ENCODE measurements at regions not wholly inside any gene's neighbourhood (a gene's known extent, or its start where the extent isn't known, plus 50 kb on each side); places are given as distances from the start of the nearest gene placed in this dataset.

GRCh38 chr20:60407011-60407771 lies 449.0 kb downstream of the CDH26 start:
- WGBS, 2 experiments (ENCODE audit: extremely low coverage in 1 of 2, insufficient coverage in 1 of 2, insufficient read length in 1 of 2, insufficient replicate concordance in 2 of 2, low coverage in 1 of 2, low lambda C conversion rate in 2 of 2, missing lambda C conversion rate in 1 of 2) = 84% methylated on average over 10 of the region's 10 CpGs; no CpG with 5 or more reads in 1 of the 2 experiments
- Histone ChIP-seq H4K8ac (ENCODE audit: extremely low read depth, insufficient read depth, low read length) (no peak overlapping the region), H3K9me3 (ENCODE audit: insufficient read depth in 2 of 2, low read depth in 1 of 2, low read length in 1 of 2) (peaks cover 0 to 8% of the 10 kb centered on the region in 2 experiments; a peak in 2 of 4 replicates), H4K5ac (ENCODE audit: insufficient read length, low read depth, low read length) (no peak overlapping the region), H3K27ac (ENCODE audit: low read depth, low read length) (no peak overlapping the region), H4K20me1 (replicated peaks in 1 of 2; ENCODE audit: control insufficient read depth in 1 of 2, insufficient read depth in 2 of 2, low read length in 2 of 2) (no peaks in the 10 kb centered on the region), H3K4me2 (ENCODE audit: insufficient read depth in 1 of 2, low read depth in 2 of 2, low read length in 2 of 2) (no peak overlapping the region), H3K79me1 (ENCODE audit: low read depth, low read length) (no peaks in the 10 kb centered on the region), H2BK12ac (ENCODE audit: low read depth, low read length) (no peak overlapping the region), H2AK5ac (ENCODE audit: low read depth, low read length) (no peak overlapping the region), H3K23ac (ENCODE audit: insufficient read length) (no peak overlapping the region), H2AFZ (ENCODE audit: low read length) (no peak overlapping the region), H3K56ac (replicated peaks; ENCODE audit: insufficient read length, low read depth, low read length) (no peak overlapping the region), H3K36me3 (ENCODE audit: control insufficient read depth in 2 of 4, insufficient read depth in 4 of 4, low read length in 3 of 4) (no peaks in the 10 kb centered on the region), H4K91ac (replicated peaks; ENCODE audit: insufficient read length, low read length) (no peak overlapping the region), H2BK120ac (replicated peaks; ENCODE audit: low read depth, low read length) (no peak overlapping the region), H3K4me3 (ENCODE audit: extremely low read depth in 1 of 4, insufficient read depth in 2 of 4, low read depth in 3 of 4, low read length in 4 of 4) (no peak overlapping the region), H3K23me2 (ENCODE audit: low read depth, low read length) (no peaks in the 10 kb centered on the region), H3K79me2 (ENCODE audit: control insufficient read depth in 1 of 2, insufficient read depth in 2 of 2, low read length in 2 of 2) (no peaks in the 10 kb centered on the region), H3K4me1 (replicated peaks in 1 of 4; ENCODE audit: control insufficient read depth in 3 of 4, insufficient read depth in 4 of 4, low read length in 3 of 4) (no peaks in the 10 kb centered on the region), H3K4ac (replicated peaks; ENCODE audit: insufficient read length, low read depth, low read length) (no peak overlapping the region), H2BK20ac (ENCODE audit: low read length) (no peak overlapping the region), H3K18ac (ENCODE audit: extremely low read depth, low read length) (no peak overlapping the region), H3K9ac (replicated peaks in 1 of 4; ENCODE audit: extremely low read depth in 1 of 4, low read depth in 3 of 4, low read length in 3 of 4) (no peak overlapping the region), H3K27me3 (replicated peaks in 1 of 4; ENCODE audit: control insufficient read depth in 3 of 4, extremely low read depth in 1 of 4, insufficient read depth in 3 of 4, low read length in 3 of 4) (peaks cover 0 to 1% (median 0%) of the 10 kb centered on the region in 4 experiments; a peak in 2 of 7 replicates), H3K14ac (ENCODE audit: insufficient read length) (no peak overlapping the region), H2BK15ac (ENCODE audit: low read length) (no peak overlapping the region), H2BK5ac (ENCODE audit: low read depth, low read length) (no peak overlapping the region)
- DNase-seq (ENCODE audit: low read depth in 1 of 2, low spot score in 2 of 2) (no peak), FAIRE-seq (no peak)
- CTCF ChIA-PET (ENCODE audit: partially characterized antibody) = no interaction called here
- TF ChIP-seq CTBP2 (IDR thresholded peaks at IDR 0.05; ENCODE audit: borderline replicate concordance, insufficient read depth, insufficient read length, low read length) (no peak), USF2 (IDR thresholded peaks at IDR 0.05; ENCODE audit: low read length) (no peak), FOSL1 (IDR thresholded peaks at IDR 0.05; ENCODE audit: insufficient read depth, low read depth, low read length) (no peak), RBBP5 (IDR thresholded peaks at IDR 0.05; ENCODE audit: borderline replicate concordance, low read depth, low read length) (no peak), RXRA (IDR thresholded peaks at IDR 0.05; ENCODE audit: insufficient read depth, low read depth, low read length) (no peak), RAD21 (IDR thresholded peaks at IDR 0.05 in 1 of 2, conservative IDR thresholded peaks at IDR 0.05 in 1 of 2; ENCODE audit: low read depth in 2 of 2, low read length in 2 of 2) (no peak), TEAD4 (IDR thresholded peaks at IDR 0.05; ENCODE audit: low read depth, low read length) (no peak), TCF12 (IDR thresholded peaks at IDR 0.05; ENCODE audit: low read depth, low read length) (no peak), SP2 (IDR thresholded peaks at IDR 0.05; ENCODE audit: low read length) (no peak)
- POLR2A ChIA-PET (ENCODE audit: partially characterized antibody) = no interaction called here

Measured in H1 (cell line).